NT2/D1 (cell line): ENCODE measurements at regions not wholly inside any gene's neighbourhood (a gene's known extent, or its start where the extent isn't known, plus 50 kb on each side); places are given as distances from the start of the nearest gene placed in this dataset.

Experiments
- SUZ12 ChIP-seq: IDR thresholded peaks from 2 replicates; pipeline ENCODE4 v1.6.1; 2011; ENCODE audit not compliant: insufficient read length, insufficient read depth; ENCODE audit errors: extremely low read depth
- YY1 ChIP-seq: IDR thresholded peaks from 2 replicates; pipeline ENCODE4 v1.6.1; 2011; ENCODE audit not compliant: insufficient read length, insufficient read depth
- ZNF274 ChIP-seq: IDR thresholded peaks from 2 replicates; pipeline ENCODE4 v1.6.1; 2011; ENCODE audit warnings: mild to moderate bottlenecking, low read depth, low read length

GRCh38 chr6:3671382-3671781 is 80.1 kb downstream of the PXDC1 start:
- TF ChIP-seq YY1 (no peak), SUZ12 (no peak), ZNF274 (no peak)
